IMR-90 (cell line): ENCODE measurements at regions not wholly inside any gene's neighbourhood (a gene's known extent, or its start where the extent isn't known, plus 50 kb on each side); places are given as distances from the start of the nearest gene placed in this dataset.

Experiments
- ATAC-seq: fragments of 200-7000 bp; cut with Tn5 transposase; 2 replicates; pipeline ENCODE4 v1.9.1; 2020; ENCODE audit warnings: low read depth, mild to moderate bottlenecking, moderate library complexity
- BruUV-seq: library from RNA; stranded (reverse); fragments of 400-500 nt; replicated peaks from 2 replicates; lab custom pipeline; 2021; lab: Mats Ljungman, UMichigan
- CTCF ChIA-PET: fragments of 300-600 bp; formaldehyde crosslinking; extraction: SDS; loops from one replicate; lab custom pipeline; 2021; ENCODE audit warnings: antibody characterized with exemption; lab: Yijun Ruan, JAX
- POLR2A ChIA-PET: fragments of 300-600 bp; sonication (Branson Sonifier 250); formaldehyde crosslinking; loops from one replicate; lab custom pipeline; 2022; ENCODE audit warnings: antibody characterized with exemption; ENCODE audit not compliant: unreplicated experiment; lab: Charles Lee
- DNase-seq: peaks from one replicate; pipeline ENCODE4 v3.0.0; 2013
- H2AFZ ChIP-seq: replicated peaks from 2 replicates; pipeline ENCODE3; 2013; ENCODE audit warnings: low read length, mild to moderate bottlenecking; ENCODE audit not compliant: poor library complexity
- H2AK5ac ChIP-seq: 2 replicates; pipeline ENCODE4 v1.6.1; 2013; ENCODE audit warnings: low read depth, low read length, inconsistent platforms
- H2AK9ac ChIP-seq: replicated peaks from 2 replicates; pipeline ENCODE3; 2013; ENCODE audit warnings: mild to moderate bottlenecking, low read depth, low read length, moderate library complexity; ENCODE audit not compliant: poor library complexity
- H2BK120ac ChIP-seq: 2 replicates; pipeline ENCODE4 v1.6.1; 2013; ENCODE audit warnings: low read depth, low read length, inconsistent platforms
- H2BK15ac ChIP-seq: 3 replicates; pipeline ENCODE4 v1.6.1; 2013; ENCODE audit warnings: low read depth, low read length, inconsistent platforms
- H2BK20ac ChIP-seq: 2 replicates; pipeline ENCODE4 v1.6.1; 2013; ENCODE audit warnings: low read depth, mild to moderate bottlenecking, inconsistent platforms, low read length, moderate library complexity
- H2BK5ac ChIP-seq: 2 replicates; pipeline ENCODE4 v1.6.1; 2013; ENCODE audit warnings: mild to moderate bottlenecking, low read depth, low read length, inconsistent platforms; ENCODE audit not compliant: poor library complexity, severe bottlenecking
- H3K14ac ChIP-seq: replicated peaks from 2 replicates; pipeline ENCODE4 v1.6.1; 2013; ENCODE audit warnings: low read depth, low read length, inconsistent platforms
- H3K18ac ChIP-seq: 2 replicates; pipeline ENCODE4 v1.6.1; 2013; ENCODE audit warnings: low read depth, low read length, control low read depth
- H3K23ac ChIP-seq: 2 replicates; pipeline ENCODE4 v1.6.1; 2013; ENCODE audit warnings: low read depth, low read length, inconsistent platforms
- H3K27ac ChIP-seq: 2 replicates; pipeline ENCODE4 v1.5.1; 2013; ENCODE audit warnings: mild to moderate bottlenecking, control low read depth, low read length; ENCODE audit not compliant: insufficient read depth
- H3K27me3 ChIP-seq: 2 replicates; pipeline ENCODE4 v1.6.1; 2013; ENCODE audit warnings: low read length; ENCODE audit not compliant: control insufficient read depth, insufficient read depth
- H3K36me3 ChIP-seq: 2 replicates; pipeline ENCODE4 v1.6.1; 2013; ENCODE audit warnings: low read length, mixed read lengths; ENCODE audit not compliant: control insufficient read depth, insufficient read depth
- H3K4ac ChIP-seq: 2 replicates; pipeline ENCODE4 v1.6.1; 2013; ENCODE audit warnings: low read depth, low read length, inconsistent platforms
- H3K4me1 ChIP-seq: 2 replicates; pipeline ENCODE4 v1.6.1; 2013; ENCODE audit warnings: low read length, mixed read lengths; ENCODE audit not compliant: control insufficient read depth, insufficient read depth
- H3K4me2 ChIP-seq: 2 replicates; pipeline ENCODE4 v1.6.1; 2013; ENCODE audit warnings: low read depth, mild to moderate bottlenecking, control low read depth, low read length, moderate library complexity
- H3K4me3 ChIP-seq: 2 replicates; pipeline ENCODE4 v1.5.1; 2013; ENCODE audit warnings: low read depth, mild to moderate bottlenecking, control low read depth, low read length, moderate library complexity; ENCODE audit not compliant: insufficient read depth
- H3K56ac ChIP-seq: 2 replicates; pipeline ENCODE4 v1.6.1; 2013; ENCODE audit warnings: low read length, inconsistent platforms; ENCODE audit not compliant: insufficient read depth; ENCODE audit errors: extremely low read depth
- H3K79me1 ChIP-seq, 2 experiments: 2 replicates each; pipeline ENCODE4 v1.6.1; 2013; ENCODE audit warnings: low read length in 2 of 2, inconsistent platforms in 1 of 2, low read depth in 1 of 2
- H3K9ac ChIP-seq: 2 replicates; pipeline ENCODE4 v1.6.1; 2013; ENCODE audit warnings: low read depth, low read length, control low read depth
- H3K9me1 ChIP-seq: 2 replicates; pipeline ENCODE4 v1.6.1; 2013; ENCODE audit warnings: low read length, inconsistent platforms; ENCODE audit not compliant: insufficient read depth
- H3K9me3 ChIP-seq: 2 replicates; pipeline ENCODE4 v1.6.1; 2013; ENCODE audit warnings: low read length; ENCODE audit not compliant: control insufficient read depth, insufficient read depth
- H4K20me1 ChIP-seq: 2 replicates; pipeline ENCODE4 v1.6.1; 2013; ENCODE audit warnings: low read length, inconsistent platforms; ENCODE audit not compliant: insufficient read depth
- H4K5ac ChIP-seq: 2 replicates; pipeline ENCODE4 v1.6.1; 2013; ENCODE audit warnings: mild to moderate bottlenecking, low read depth, low read length, control low read depth
- H4K8ac ChIP-seq, 2 experiments: 2 replicates each; pipeline ENCODE4 v1.6.1; 2013; ENCODE audit warnings: low read depth in 2 of 2, low read length in 2 of 2, control low read depth in 1 of 2, inconsistent platforms in 1 of 2
- H4K91ac ChIP-seq: 2 replicates; pipeline ENCODE4 v1.6.1; 2013; ENCODE audit warnings: low read depth, low read length, inconsistent platforms; ENCODE audit not compliant: insufficient read depth
- CEBPB ChIP-seq: IDR thresholded peaks from 2 replicates; pipeline ENCODE4 v1.6.1; 2012; ENCODE audit warnings: low read depth, low read length, improper control_type of control experiment
- CHD1 ChIP-seq: IDR thresholded peaks from 2 replicates; pipeline ENCODE4 v1.6.1; 2012; ENCODE audit warnings: low read depth, low read length, improper control_type of control experiment
- ELK1 ChIP-seq: fragments of 150-350 bp; IDR thresholded peaks from 2 replicates; pipeline ENCODE4 v1.6.1; 2016; ENCODE audit warnings: low read depth, mild to moderate bottlenecking, low read length, moderate library complexity, borderline replicate concordance
- FOS ChIP-seq: fragments of 150-350 bp; IDR thresholded peaks from 2 replicates; pipeline ENCODE4 v1.6.1; 2016; ENCODE audit warnings: low read depth, low read length
- MAFK ChIP-seq: IDR thresholded peaks from 2 replicates; pipeline ENCODE4 v1.6.1; 2012; ENCODE audit warnings: low read depth, low read length, improper control_type of control experiment
- MAZ ChIP-seq: IDR thresholded peaks from 2 replicates; pipeline ENCODE4 v1.6.1; 2012; ENCODE audit warnings: low read depth, mild to moderate bottlenecking, low read length, improper control_type of control experiment, moderate library complexity, borderline replicate concordance
- MXI1 ChIP-seq: IDR thresholded peaks from 2 replicates; pipeline ENCODE4 v1.6.1; 2012; ENCODE audit warnings: low read depth, mild to moderate bottlenecking, low read length, moderate library complexity, borderline replicate concordance
- NFE2L2 ChIP-seq: fragments of 150-350 bp; IDR thresholded peaks from 2 replicates; pipeline ENCODE4 v1.6.1; 2016; ENCODE audit warnings: low read depth, mild to moderate bottlenecking, low read length
- POLR2A ChIP-seq: IDR thresholded peaks from 2 replicates; pipeline ENCODE4 v1.6.1; 2012; ENCODE audit warnings: mild to moderate bottlenecking, low read depth, low read length
- RAD21 ChIP-seq: IDR thresholded peaks from 2 replicates; pipeline ENCODE4 v1.6.1; 2012; ENCODE audit warnings: low read length, improper control_type of control experiment
- RCOR1 ChIP-seq: IDR thresholded peaks from 2 replicates; pipeline ENCODE4 v1.6.1; 2012; ENCODE audit warnings: mild to moderate bottlenecking, low read length, improper control_type of control experiment; ENCODE audit not compliant: insufficient replicate concordance
- SMC3 ChIP-seq: fragments of 150-350 bp; IDR thresholded peaks from 2 replicates; pipeline ENCODE4 v1.6.1; 2016; ENCODE audit warnings: low read depth, mild to moderate bottlenecking, antibody characterized with exemption, low read length, moderate library complexity
- USF2 ChIP-seq: fragments of 150-350 bp; IDR thresholded peaks from 2 replicates; pipeline ENCODE4 v1.6.1; 2017; ENCODE audit warnings: mild to moderate bottlenecking, antibody characterized with exemption, low read length, low read depth
- WGBS, 2 experiments: methylation state at CpG; one replicate each; pipeline versions ENCODE4 v1.1.5 to v1.1.7; 2013; ENCODE audit warnings: missing lambda C conversion rate in 2 of 2; ENCODE audit not compliant: insufficient read length in 1 of 2; ENCODE audit errors: extremely low coverage in 2 of 2; 5-methylcytosine and 5-hydroxymethylcytosine counted together
- dilution Hi-C: fragments of 300-500 bp; cut with HindIII; formaldehyde crosslinking; loops from one replicate; pipeline ENCODE4 v1.14.3; 2018; ENCODE audit warnings: low sequenced_read_pairs; ENCODE audit not compliant: unreplicated experiment
- in situ Hi-C: fragments of 300-500 bp; cut with MboI; formaldehyde crosslinking; loops from 3 replicates; pipeline ENCODE4 v1.14.3; 2019; ENCODE audit warnings: low sequenced_read_pairs, inconsistent platforms, mixed read lengths
- intact Hi-C: fragments of 100-400 bp; cut with micrococcal nuclease; formaldehyde crosslinking; loops from 2 replicates; pipeline ENCODE4 v1.10.0; 2022
- TF ChIP-seq, protein P1 (sequence below): conservative IDR thresholded peaks from 2 replicates; pipeline ENCODE4 v1.5.1; 2012; ENCODE audit warnings: mild to moderate bottlenecking, low read depth, low read length, improper control_type of control experiment

DNA sequence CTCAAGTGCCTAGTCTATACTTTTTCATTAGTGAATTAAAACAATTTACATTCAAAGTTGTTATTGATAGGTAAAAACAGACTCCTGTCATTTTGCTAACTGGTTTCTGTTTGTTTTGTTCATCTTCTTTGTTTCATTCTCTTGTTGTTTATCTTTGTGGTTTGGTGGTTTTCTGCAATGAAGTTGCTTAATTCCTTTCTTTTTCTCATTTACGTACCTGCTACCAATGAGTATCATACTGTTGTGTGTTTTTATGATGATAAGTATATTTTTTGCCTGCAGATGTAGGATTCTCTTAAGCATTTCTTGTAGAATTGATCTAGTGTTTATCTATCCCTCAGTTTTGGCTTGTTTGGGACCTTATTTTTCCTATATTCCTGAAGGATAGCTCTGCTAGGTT lies 2230.0 kb downstream of the MAT2B start:
- H2BK5ac ChIP-seq = no peak overlapping the region
- H3K18ac ChIP-seq = no peak overlapping the region
- no peaks in the 10 kb centered on the region for H3K27me3 ChIP-seq
- H3K9me1 ChIP-seq = no peaks in the 10 kb centered on the region
- no peak overlapping the region for H3K27ac ChIP-seq
- no peak overlapping the region for H3K4ac ChIP-seq
- no peak overlapping the region for H2BK20ac ChIP-seq
- no peak overlapping the region for H4K8ac ChIP-seq
- in situ Hi-C loops (no loop called here), intact Hi-C loops (no loop called here), dilution Hi-C loops (no loop called here)
- no peak for ATAC-seq
- no peaks in the 10 kb centered on the region for H3K4me1 ChIP-seq
- no peak overlapping the region for H3K56ac ChIP-seq
- no CpG with 5 or more reads among the region's 1 CpG for WGBS, 2 experiments
- DNase-seq = no peak
- BruUV-seq = no TSS peak
- no peak for TF ChIP-seq RCOR1
- no peak for TF ChIP-seq ELK1
- TF ChIP-seq RAD21 = no peak
- TF ChIP-seq, protein P1, sequence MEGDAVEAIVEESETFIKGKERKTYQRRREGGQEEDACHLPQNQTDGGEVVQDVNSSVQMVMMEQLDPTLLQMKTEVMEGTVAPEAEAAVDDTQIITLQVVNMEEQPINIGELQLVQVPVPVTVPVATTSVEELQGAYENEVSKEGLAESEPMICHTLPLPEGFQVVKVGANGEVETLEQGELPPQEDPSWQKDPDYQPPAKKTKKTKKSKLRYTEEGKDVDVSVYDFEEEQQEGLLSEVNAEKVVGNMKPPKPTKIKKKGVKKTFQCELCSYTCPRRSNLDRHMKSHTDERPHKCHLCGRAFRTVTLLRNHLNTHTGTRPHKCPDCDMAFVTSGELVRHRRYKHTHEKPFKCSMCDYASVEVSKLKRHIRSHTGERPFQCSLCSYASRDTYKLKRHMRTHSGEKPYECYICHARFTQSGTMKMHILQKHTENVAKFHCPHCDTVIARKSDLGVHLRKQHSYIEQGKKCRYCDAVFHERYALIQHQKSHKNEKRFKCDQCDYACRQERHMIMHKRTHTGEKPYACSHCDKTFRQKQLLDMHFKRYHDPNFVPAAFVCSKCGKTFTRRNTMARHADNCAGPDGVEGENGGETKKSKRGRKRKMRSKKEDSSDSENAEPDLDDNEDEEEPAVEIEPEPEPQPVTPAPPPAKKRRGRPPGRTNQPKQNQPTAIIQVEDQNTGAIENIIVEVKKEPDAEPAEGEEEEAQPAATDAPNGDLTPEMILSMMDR = no peak
- no peak for TF ChIP-seq SMC3
- TF ChIP-seq CHD1 = no peak
- TF ChIP-seq FOS = no peak
- no peak for TF ChIP-seq CEBPB
- TF ChIP-seq POLR2A = no peak
- no peak for TF ChIP-seq MAZ
- no peak for TF ChIP-seq USF2
- TF ChIP-seq MAFK = no peak
- TF ChIP-seq MXI1 = no peak
- TF ChIP-seq NFE2L2 = no peak
- POLR2A ChIA-PET = no interaction called here
- no peak overlapping the region for H2AK9ac ChIP-seq
- no peak overlapping the region for H3K23ac ChIP-seq
- H3K9ac ChIP-seq = no peak overlapping the region
- no peaks in the 10 kb centered on the region for H4K20me1 ChIP-seq
- no peak overlapping the region for H3K4me3 ChIP-seq
- peaks cover 3% of the 10 kb centered on the region for H3K9me3 ChIP-seq
- H3K79me1 ChIP-seq = no peaks in the 10 kb centered on the region
- no peak overlapping the region for H2AFZ ChIP-seq
- no peak overlapping the region for H2AK5ac ChIP-seq
- H4K5ac ChIP-seq = no peak overlapping the region
- no peak overlapping the region for H4K91ac ChIP-seq
- H3K4me2 ChIP-seq = no peak overlapping the region
- H3K14ac ChIP-seq = no peak overlapping the region
- no peak overlapping the region for H2BK15ac ChIP-seq
- H2BK120ac ChIP-seq = no peak overlapping the region
- CTCF ChIA-PET = no interaction called here
- H3K36me3 ChIP-seq = no peaks in the 10 kb centered on the region
